ENCODE measurements at regions not wholly inside any gene's neighbourhood (a gene's known extent, or its start where the extent isn't known, plus 50 kb on each side); places are given as distances from the start of the nearest gene placed in this dataset.

GRCh38 chr4:20384456-20384855, 132.8 kb downstream of the SLIT2 start:
- TF ChIP-seq, protein P1, sequence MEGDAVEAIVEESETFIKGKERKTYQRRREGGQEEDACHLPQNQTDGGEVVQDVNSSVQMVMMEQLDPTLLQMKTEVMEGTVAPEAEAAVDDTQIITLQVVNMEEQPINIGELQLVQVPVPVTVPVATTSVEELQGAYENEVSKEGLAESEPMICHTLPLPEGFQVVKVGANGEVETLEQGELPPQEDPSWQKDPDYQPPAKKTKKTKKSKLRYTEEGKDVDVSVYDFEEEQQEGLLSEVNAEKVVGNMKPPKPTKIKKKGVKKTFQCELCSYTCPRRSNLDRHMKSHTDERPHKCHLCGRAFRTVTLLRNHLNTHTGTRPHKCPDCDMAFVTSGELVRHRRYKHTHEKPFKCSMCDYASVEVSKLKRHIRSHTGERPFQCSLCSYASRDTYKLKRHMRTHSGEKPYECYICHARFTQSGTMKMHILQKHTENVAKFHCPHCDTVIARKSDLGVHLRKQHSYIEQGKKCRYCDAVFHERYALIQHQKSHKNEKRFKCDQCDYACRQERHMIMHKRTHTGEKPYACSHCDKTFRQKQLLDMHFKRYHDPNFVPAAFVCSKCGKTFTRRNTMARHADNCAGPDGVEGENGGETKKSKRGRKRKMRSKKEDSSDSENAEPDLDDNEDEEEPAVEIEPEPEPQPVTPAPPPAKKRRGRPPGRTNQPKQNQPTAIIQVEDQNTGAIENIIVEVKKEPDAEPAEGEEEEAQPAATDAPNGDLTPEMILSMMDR (IDR thresholded peaks at IDR 0.05) = no peak
- intact Hi-C loops (cut with DNase I) = no loop called here
- Histone ChIP-seq H3K36me3 (no peaks in the 10 kb centered on the region), H3K9me3 (no peaks in the 10 kb centered on the region), H3K27ac (no peak overlapping the region), H3K27me3 (no peaks in the 10 kb centered on the region), H3K4me3 (no peak overlapping the region), H3K4me1 (no peaks in the 10 kb centered on the region)
- no peak for ATAC-seq
- DNase-seq = no peak
- 60 to 66% methylated on average over 5 of the region's 5 CpGs for WGBS, 2 donors

- Histone ChIP-seq H3K36me3 (no peaks in the 10 kb centered on the region), H3K9me3 (no peaks in the 10 kb centered on the region), H3K27me3 (no peaks in the 10 kb centered on the region), H3K4me1 (no peaks in the 10 kb centered on the region), H3K27ac (no peak overlapping the region), H3K4me3 (no peak overlapping the region)
- TF ChIP-seq, protein P1 (IDR thresholded peaks at IDR 0.05) = no peak
- ATAC-seq = no peak
- no peak for DNase-seq
- WGBS, 2 donors = 68 to 82% methylated on average over 2 of the region's 2 CpGs
- intact Hi-C loops (cut with DNase I) = no loop called here
Measured at GRCh38 chr4:20386001-20386740, 134.5 kb downstream of the SLIT2 start.

DNA sequence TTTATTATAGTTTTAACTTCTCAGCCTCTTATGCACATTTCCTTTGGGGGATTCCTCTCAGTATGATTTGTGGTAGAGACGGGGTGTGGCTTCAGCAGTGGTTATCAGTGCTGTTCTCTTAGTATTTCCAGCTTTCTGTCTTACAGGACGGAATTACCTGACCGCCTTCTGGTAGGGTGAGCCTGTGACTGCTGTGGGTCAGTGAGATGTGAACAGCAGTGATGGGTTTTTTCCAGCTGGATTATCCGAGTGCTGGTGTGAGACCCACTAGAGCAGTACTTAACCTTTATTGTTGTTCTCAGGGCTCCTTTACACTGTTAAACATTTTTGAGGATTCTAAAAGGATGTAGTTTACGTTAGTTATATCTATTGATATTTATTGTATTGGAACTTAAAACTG, 135.2 kb downstream of the SLIT2 start:
- Histone ChIP-seq H3K4me1 (no peaks in the 10 kb centered on the region), H3K4me3 (no peak overlapping the region), H3K9me3 (no peaks in the 10 kb centered on the region), H3K27ac (no peak overlapping the region), H3K36me3 (no peaks in the 10 kb centered on the region), H3K27me3 (no peaks in the 10 kb centered on the region)
- TF ChIP-seq, protein P1 (IDR thresholded peaks at IDR 0.05) = no peak
- DNase-seq (no peak), ATAC-seq (no peak)
- intact Hi-C loops (cut with DNase I) = no loop called here
- WGBS, 2 donors = 88 to 93% methylated on average over 5 of the region's 5 CpGs

- Histone ChIP-seq H3K36me3 (no peaks in the 10 kb centered on the region), H3K27ac (no peak overlapping the region)
Measured at GRCh38 chr4:20391198-20391597, 139.5 kb downstream of the SLIT2 start.

More at GRCh38 chr4:20391198-20391597, 139.5 kb downstream of the SLIT2 start:
- intact Hi-C loops (cut with DNase I) = no loop called here
- TF ChIP-seq, protein P1 (IDR thresholded peaks at IDR 0.05) = no peak
- ATAC-seq (no peak), DNase-seq (no peak)
- Histone ChIP-seq H3K9me3 (no peaks in the 10 kb centered on the region), H3K4me3 (no peak overlapping the region), H3K27me3 (no peaks in the 10 kb centered on the region), H3K4me1 (no peaks in the 10 kb centered on the region)
- WGBS, 2 donors = 49 to 51% methylated on average over 1 of the region's 1 CpG

All from heart right ventricle (tissue), 16 donors.